ENCODE measurements at regions not wholly inside any gene's neighbourhood (a gene's known extent, or its start where the extent isn't known, plus 50 kb on each side); places are given as distances from the start of the nearest gene placed in this dataset.
A peak's percentile ranks its signal among the peaks of the same experiment; 100 is the strongest.

- Histone ChIP-seq H3K9me3 (no peaks in the 10 kb centered on the region), H3K27me3 (no peaks in the 10 kb centered on the region), H3K4me3 (no peak overlapping the region), H3K27ac (no peak overlapping the region), H3K4me1 (no peaks in the 10 kb centered on the region), H3K36me3 (replicated peaks in 1 of 2; ENCODE audit: insufficient read depth in 1 of 2, low read depth in 2 of 2) (no peaks in the 10 kb centered on the region)
- ATAC-seq (no peak), DNase-seq (no peak)
- 78 to 81% methylated on average over 3 to 6 of the region's 8 CpGs for WGBS, 2 donors
- TF ChIP-seq POLR2A (IDR thresholded peaks at IDR 0.05) = no peak
- TF ChIP-seq CTCF (IDR thresholded peaks at IDR 0.05) = no peak
- intact Hi-C loops (cut with DNase I) = no loop called here
Measured at GRCh38 chrX:9390693-9391368, 74.0 kb upstream of the TBL1X start.

DNA sequence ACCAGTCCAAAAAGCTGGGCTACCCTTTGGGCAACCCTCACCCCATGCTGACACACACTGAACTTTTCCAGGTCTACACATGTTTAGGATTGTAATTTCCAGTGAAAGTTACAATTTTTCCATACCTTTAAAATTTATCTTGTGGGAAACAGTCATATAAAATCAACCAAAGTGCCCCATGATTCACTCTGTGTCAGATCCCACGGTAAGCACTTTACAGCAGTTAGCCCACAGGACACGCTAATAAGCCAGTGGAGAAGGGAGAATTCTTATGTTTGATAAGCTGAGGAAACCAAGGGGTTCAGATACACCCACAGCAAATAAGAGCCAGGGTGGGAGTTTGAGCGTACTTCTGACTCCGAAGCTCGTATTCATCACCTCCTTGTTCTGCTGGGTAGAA, 72.4 kb upstream of the TBL1X start:
- intact Hi-C loops (cut with DNase I) = no loop called here
- H3K27ac ChIP-seq = no peak overlapping the region
- H3K9me3 ChIP-seq = no peaks in the 10 kb centered on the region
- no peaks in the 10 kb centered on the region for H3K27me3 ChIP-seq
- TF ChIP-seq CTCF (IDR thresholded peaks at IDR 0.05) (no peak), POLR2A (IDR thresholded peaks at IDR 0.05) (no peak)
- H3K4me3 ChIP-seq = no peak overlapping the region
- ATAC-seq (no peak), DNase-seq (no peak)
- no peaks in the 10 kb centered on the region for H3K4me1 ChIP-seq
- no peaks in the 10 kb centered on the region for H3K36me3 ChIP-seq (replicated peaks in 1 of 2; ENCODE audit: insufficient read depth in 1 of 2, low read depth in 2 of 2)
- 93 to 100% methylated on average over 2 to 5 of the region's 5 CpGs for WGBS, 2 donors

- Histone ChIP-seq H3K9me3 (no peaks in the 10 kb centered on the region), H3K27ac (no peak overlapping the region), H3K36me3 (replicated peaks in 1 of 2; ENCODE audit: insufficient read depth in 1 of 2, low read depth in 2 of 2) (no peaks in the 10 kb centered on the region), H3K4me1 (no peaks in the 10 kb centered on the region), H3K27me3 (no peaks in the 10 kb centered on the region), H3K4me3 (no peak overlapping the region)
- 72% methylated on average over 4 of the region's 4 CpGs for WGBS, 2 donors
- TF ChIP-seq POLR2A (IDR thresholded peaks at IDR 0.05) = no peak
- TF ChIP-seq CTCF (IDR thresholded peaks at IDR 0.05) = no peak
- DNase-seq (no peak), ATAC-seq (no peak)
- intact Hi-C loops (cut with DNase I) = no loop called here
Measured at GRCh38 chrX:9393571-9393970, 71.3 kb upstream of the TBL1X start.

GRCh38 chrX:9394212-9394611, 70.6 kb upstream of the TBL1X start:
- intact Hi-C loops (cut with DNase I) = no loop called here
- no peak for DNase-seq
- Histone ChIP-seq H3K4me3 (no peak overlapping the region), H3K4me1 (no peaks in the 10 kb centered on the region), H3K27ac (no peak overlapping the region), H3K9me3 (no peaks in the 10 kb centered on the region), H3K27me3 (no peaks in the 10 kb centered on the region), H3K36me3 (replicated peaks in 1 of 2; ENCODE audit: insufficient read depth in 1 of 2, low read depth in 2 of 2) (no peaks in the 10 kb centered on the region)
- no peak for ATAC-seq
- TF ChIP-seq POLR2A (IDR thresholded peaks at IDR 0.05) (no peak), CTCF (IDR thresholded peaks at IDR 0.05) (no peak)
- WGBS, 2 donors = 84 to 86% methylated on average over 1 to 11 of the region's 12 CpGs

- no peaks in the 10 kb centered on the region for H3K36me3 ChIP-seq (replicated peaks in 1 of 2; ENCODE audit: insufficient read depth in 1 of 2, low read depth in 2 of 2)
- H3K27ac ChIP-seq = no peak overlapping the region
- no peaks in the 10 kb centered on the region for H3K27me3 ChIP-seq
- WGBS, 2 donors = 26 to 38% methylated on average over 4 of the region's 4 CpGs
- intact Hi-C loops (cut with DNase I) = no loop called here
- no peak overlapping the region for H3K4me3 ChIP-seq
- DNase-seq (peak in 1 of 4 donors; percentile 1), ATAC-seq (no peak)
- H3K9me3 ChIP-seq = no peaks in the 10 kb centered on the region
- no peak for TF ChIP-seq POLR2A (IDR thresholded peaks at IDR 0.05)
- no peak for TF ChIP-seq CTCF (IDR thresholded peaks at IDR 0.05)
- no peaks in the 10 kb centered on the region for H3K4me1 ChIP-seq
Measured at GRCh38 chrX:9396930-9397329, 67.9 kb upstream of the TBL1X start.

Measured in body of pancreas (tissue), 4 donors.